GM19043 (cell line): ENCODE measurements at regions not wholly inside any gene's neighbourhood (a gene's known extent, or its start where the extent isn't known, plus 50 kb on each side); places are given as distances from the start of the nearest gene placed in this dataset.

Experiments used
- ATAC-seq: cut with Tn5 transposase; IDR thresholded peaks from one replicate; pipeline ENCODE4 v1.9.1; 2021; ENCODE audit warnings: low read depth; ENCODE audit not compliant: unreplicated experiment

DNA sequence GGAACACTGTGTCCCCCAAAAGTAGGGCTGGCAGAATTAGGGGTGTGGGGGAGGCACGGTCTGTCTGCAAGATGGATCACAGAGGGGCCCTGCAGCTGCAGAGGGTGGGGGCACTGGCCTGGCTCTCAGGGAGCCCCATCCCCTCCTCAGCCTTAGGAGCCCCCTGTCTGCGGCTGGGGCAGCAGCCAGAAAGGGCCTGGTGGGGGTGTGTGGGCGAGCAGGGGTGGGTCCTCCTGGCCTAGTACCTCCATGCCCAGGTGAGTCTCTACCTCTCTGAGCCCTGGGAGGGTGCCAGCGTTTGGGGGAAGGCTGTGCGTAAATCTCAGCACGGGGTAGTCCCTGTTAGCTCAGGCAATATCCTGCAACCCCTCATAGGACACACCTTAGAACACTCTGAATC, 280.5 kb upstream of the PPP2R2D start:
- no peak for ATAC-seq

- no peak for ATAC-seq
These were observed 279.9 kb upstream of the PPP2R2D start for GRCh38 chr10:131620904-131621303.

DNA sequence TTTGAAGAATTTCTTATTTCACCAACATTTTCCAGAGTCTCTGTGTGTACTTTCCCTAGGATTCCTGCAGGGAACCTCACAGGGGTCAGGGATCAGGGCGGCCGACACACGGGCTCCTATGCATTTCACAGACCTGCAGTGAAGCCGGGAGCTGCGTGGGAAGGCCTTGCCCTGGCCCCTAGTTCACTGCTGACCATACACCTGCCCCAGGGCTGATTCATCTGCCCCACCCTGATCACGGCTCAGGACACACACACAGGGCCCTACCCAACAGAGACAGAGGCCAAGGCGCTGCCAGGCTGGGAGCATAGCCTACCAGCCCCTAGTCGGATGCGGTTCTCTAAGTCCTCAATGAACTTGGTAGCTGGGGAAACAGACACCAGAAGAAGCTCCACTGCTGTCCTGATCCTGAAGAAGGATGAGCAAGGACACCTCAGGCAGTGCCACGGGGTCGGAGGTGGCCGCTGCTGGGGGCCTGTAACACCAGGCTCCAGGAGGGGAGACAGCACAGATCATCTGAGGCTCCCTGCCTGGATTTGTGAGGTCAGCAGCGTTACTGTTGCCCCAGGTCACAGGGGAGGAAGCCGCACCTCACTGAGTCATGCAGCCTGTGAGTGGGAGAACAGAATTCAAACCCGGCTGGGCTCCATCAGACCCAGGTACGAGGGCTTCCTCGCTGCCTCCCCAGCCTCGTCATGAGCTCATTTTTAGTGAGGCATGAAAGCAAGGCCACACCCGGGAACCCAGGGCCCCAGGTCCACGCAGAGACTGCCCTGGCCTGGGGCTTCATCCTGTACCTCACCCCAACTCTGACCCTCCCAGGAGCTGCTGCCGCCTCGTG, 278.8 kb upstream of the PPP2R2D start:
- no peak for ATAC-seq

DNA sequence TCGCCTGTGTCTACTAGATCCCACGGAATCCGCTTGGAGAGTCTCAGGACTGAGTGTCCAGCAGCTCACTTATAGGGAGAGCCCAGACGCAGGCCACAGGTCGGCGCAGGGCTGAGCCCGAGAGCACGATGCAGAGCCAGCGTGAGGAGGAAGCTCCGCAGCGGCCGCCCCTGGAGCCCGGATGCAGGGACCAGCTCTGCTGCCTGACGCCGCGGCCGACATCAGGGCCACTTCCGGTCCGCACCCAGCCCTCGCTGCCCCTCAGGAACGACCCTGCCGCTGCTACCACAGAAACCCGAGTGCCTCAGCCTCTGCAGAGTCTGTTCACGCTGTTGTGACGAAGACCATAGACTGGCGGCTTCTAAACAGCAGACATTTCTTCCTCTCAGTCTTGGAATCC, 275.8 kb upstream of the PPP2R2D start:
- no peak for ATAC-seq

- no peak for ATAC-seq
These were observed 274.5 kb upstream of the PPP2R2D start for GRCh38 chr10:131626274-131626673.

DNA sequence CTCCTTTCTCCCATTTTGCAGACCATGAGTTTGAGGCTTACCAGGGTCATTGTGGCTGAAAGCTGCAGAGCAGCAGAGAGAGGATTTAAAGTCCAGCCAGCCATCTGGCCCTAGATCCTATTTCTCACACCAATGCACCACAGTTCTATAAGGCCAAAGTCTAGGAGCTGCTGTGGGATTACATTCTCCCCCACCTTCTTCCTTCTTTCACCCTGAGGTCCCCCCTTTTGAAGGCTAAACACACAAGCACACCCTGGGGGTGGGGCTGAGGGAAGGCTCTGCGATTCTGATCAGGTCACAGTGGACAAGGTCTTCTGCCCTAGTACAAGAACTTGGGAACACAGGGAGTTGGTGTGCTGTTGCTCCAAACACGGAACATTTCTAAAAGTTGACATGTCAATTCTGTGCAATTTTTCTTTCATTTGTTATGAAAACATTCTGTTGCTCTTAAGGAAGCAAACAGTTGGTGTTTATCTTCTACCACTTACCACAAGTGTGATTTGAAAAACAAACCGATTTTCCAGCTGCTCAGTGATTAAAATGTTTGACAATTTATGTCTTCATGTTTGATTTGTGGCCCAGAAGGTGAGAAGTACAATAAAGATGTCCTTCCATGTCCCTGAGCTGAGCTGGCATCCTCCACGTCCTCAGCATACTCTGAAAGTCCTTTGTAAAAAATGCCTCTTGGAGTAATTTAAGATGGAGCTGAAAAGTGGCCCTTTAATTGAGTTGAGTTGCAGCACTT, 271.6 kb upstream of the PPP2R2D start:
- no peak for ATAC-seq

DNA sequence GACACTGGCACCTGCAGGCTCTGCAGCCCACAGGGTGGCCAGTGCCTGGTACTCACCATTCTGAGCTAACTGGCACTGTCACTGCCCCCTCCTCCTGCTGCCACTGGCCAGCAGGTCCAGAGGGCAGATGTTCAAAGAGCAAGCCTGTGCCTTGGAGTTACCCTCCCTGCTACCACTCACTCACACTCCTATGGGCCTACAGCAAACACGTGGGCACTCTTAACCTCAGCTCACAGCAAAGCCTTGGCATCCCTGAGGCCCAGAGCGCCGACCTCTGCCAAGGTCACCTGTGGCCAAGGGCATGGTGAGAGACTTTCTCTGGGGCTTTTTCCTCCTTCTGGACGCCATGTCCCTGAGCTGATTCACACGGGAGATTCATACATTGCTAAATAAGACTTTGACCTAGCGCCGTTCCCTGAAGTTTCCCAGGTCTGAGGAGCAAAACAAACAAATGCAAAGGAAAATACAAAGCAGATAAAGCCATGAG, 270.0 kb upstream of the PPP2R2D start:
- ATAC-seq = no peak

DNA sequence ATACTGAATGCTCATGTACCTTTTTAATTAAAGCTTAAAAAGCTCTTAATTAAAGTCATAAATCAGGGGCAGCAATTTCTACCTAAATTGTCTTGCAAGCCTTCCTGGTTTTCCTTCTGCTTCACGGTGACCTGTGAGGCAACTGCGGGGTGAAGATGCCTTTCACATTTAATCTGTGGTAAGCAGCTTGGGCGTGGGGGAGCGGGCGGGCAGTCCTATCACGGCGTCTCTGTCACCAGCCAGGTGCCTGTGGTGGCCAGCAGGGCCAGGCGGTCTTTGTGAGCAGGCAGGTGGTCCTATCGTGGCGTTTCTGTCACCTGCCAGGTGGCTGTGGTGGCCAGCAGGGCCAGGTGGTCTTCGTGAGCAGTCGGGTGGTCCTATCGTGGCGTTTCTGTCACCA, 269.2 kb upstream of the PPP2R2D start:
- ATAC-seq = no peak

DNA sequence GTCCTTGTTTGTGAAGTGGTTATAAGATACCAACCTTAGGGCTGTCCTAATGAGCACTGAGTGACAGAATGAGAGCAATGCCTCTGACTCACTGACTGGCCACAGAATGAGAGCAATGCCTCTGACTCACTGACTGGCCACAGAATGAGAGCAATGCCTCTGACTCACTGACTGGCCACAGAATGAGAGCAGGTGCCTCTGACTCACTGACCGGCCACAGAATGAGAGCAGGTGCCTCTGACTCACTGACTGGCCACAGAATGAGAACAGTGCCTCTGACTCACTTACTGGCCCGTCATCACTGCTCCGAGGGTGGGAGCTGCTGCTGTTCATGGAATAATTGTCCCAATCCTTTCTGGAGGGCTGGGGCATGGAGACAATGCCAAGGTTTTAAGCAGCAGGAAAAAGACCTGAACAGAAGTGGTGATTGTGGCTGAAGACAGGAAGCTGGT, 265.2 kb upstream of the PPP2R2D start:
- no peak for ATAC-seq

GRCh38 chr10:131636116-131636515, 264.7 kb upstream of the PPP2R2D start:
- no peak for ATAC-seq

DNA sequence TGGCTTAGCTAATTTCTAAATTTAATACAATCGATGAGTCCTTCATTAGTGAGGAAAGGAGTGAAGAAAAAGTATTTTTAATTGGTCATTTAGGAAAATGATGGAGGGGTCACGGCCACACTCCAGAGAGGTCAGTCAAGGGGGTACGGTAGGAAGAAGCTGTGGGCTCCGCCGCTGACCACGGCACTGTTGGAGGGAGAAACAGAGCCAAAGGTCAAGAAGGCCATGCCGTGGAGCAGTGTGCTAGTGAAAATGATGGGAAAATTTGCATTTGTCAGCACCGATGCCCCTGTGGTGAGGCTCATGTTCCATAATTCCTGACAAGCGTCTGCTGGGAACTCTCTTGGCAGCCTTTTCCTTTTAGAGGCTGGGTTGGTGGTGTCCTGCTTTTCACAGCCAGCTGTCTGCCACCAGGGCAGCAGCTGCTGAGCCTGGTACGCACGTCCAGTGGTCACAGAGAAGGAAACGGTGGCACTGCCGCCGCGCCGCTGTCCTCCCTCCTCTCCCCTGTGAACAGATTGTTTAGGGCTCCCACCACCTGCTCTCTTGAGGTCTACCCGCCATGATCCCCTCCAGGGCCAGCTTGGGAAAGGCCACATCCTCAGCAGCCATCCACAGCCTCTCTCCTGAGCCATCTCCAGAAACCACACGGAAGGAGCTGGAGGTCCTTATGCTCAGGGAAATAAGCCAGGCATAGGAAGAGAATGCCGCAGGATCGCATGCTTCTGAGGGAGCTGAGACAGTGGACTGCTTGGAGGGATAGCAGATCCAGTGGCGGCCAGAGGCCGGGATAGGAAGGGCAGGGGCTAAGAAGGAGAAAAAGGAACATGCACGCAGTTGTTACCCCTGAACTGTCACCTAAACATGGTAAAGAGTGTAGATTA, 263.7 kb upstream of the PPP2R2D start:
- no peak for ATAC-seq

- no peak for ATAC-seq
These were observed 262.5 kb upstream of the PPP2R2D start for GRCh38 chr10:131638049-131638879.

- ATAC-seq = no peak
These were observed 261.9 kb upstream of the PPP2R2D start for GRCh38 chr10:131638880-131639278.

- ATAC-seq = no peak
These were observed 260.7 kb upstream of the PPP2R2D start for GRCh38 chr10:131640045-131640644.

DNA sequence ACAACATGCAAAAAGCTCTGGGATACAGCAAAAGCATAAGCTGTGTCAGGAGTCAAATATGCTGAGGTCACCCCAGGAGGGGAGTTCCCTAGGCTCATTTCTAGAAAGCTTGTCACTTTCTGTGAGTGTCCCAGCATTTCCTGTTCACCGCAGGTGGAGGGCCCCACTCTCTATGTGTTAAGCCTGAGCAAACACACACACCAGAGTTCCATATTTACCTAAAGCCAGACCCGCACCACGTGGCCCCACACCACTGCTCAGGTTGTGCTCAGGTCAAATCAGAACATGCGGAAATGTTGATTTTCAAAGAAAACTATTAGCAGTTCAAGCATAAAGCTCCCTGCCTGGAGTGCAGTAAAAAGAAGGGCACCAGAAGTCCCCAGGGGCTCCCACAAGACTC, 259.6 kb upstream of the PPP2R2D start:
- ATAC-seq = peak; percentile 100

GRCh38 chr10:131641898-131642297, 258.9 kb upstream of the PPP2R2D start:
- ATAC-seq = no peak

- no peak for ATAC-seq
These were observed 257.8 kb upstream of the PPP2R2D start for GRCh38 chr10:131642966-131643365.

- ATAC-seq = no peak
These were observed 256.5 kb upstream of the PPP2R2D start for GRCh38 chr10:131644289-131644688.

DNA sequence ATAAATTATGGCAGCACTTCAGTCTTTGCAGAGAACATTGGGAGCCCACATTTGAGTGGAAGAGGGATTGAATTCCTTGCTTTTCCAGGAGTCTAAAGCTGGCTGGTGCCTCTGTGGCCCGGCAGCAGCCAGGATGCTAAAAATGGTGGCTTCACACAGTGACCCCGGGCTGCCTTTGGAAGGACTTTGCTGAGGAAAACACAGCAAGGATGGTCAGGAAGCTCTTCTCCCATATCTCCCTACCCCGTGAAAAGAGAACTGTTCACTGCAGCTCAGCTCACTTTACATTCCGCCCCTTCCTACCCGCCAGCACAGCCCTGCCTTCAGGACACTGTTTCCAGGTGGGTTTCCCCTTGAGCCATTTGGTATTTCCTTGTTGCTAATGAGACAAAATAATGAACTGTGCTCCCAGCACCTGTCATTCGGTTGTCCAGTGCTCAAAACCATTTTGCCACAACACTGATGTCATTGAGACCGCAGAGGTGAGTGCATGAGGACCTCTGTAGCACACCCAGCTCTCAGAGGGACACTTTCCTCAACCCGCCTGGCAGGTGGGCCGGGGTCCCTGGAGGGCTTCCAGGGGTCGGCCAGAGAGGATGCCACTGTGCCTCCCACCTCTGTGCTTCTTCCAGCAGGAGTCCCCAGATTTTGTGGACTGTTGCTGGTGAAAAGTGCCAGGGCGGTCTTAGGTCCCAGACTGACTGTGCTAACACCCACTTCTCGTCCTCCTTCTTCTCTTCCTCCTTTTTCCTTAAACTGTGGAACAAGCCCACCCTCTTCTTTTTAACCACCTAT, 255.7 kb upstream of the PPP2R2D start:
- no peak for ATAC-seq
